ENCODE measurements at regions not wholly inside any gene's neighbourhood (a gene's known extent, or its start where the extent isn't known, plus 50 kb on each side); places are given as distances from the start of the nearest gene placed in this dataset.

DNA sequence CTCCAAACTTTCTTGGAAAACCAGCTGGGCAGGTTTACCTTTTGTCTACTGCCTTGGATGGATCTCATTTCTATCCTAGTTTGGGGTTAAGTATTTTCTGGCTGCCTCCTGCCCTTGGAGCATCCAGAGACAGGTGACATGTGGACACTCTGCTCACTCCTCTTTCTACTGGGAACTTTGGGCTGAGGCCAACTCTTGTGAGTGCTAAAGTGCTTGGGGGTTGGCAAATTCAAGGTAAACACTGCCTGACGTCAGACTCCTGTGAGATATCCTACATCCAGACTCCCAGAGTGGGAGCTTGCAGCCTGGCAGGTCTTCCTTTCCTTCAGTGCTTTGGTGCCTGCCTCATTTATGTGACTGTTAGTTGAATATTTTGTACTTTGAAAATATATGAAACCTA is 388.1 kb downstream of the KCNRG start:
- no peaks in the 10 kb centered on the region for H3K79me1 ChIP-seq (ENCODE audit: insufficient read depth, low read depth, low read length, poor library complexity, severe bottlenecking)
- DNase-seq: no peak
- no peak overlapping the region for H2BK5ac ChIP-seq (ENCODE audit: insufficient read length, low read length)
- peaks cover 6 to 11% of the 10 kb centered on the region in 2 experiments for H3K4me1 Mint-ChIP-seq
- no peak overlapping the region for H3K14ac ChIP-seq (ENCODE audit: insufficient read depth, low read length)
- no peak overlapping the region for H3K56ac ChIP-seq (ENCODE audit: insufficient read length, low read depth, low read length)
- no peaks in the 10 kb centered on the region for H3K79me2 ChIP-seq (ENCODE audit: insufficient read depth, low read length)
- H3K9me3 Mint-ChIP-seq: no peaks in the 10 kb centered on the region
- peaks cover 0 to 3% (median 0%) of the 10 kb centered on the region in 3 experiments; a peak in 1 of 7 replicates for H3K36me3 Mint-ChIP-seq (ENCODE audit: insufficient read depth in 1 of 3, low read depth in 3 of 3)
- H2BK15ac ChIP-seq (ENCODE audit: low read depth, low read length): no peak overlapping the region
- H3K27ac Mint-ChIP-seq: no peak overlapping the region
- no peaks in the 10 kb centered on the region for H3K23me2 ChIP-seq (ENCODE audit: insufficient read length, low read depth, low read length, poor library complexity, severe bottlenecking)
- no peak overlapping the region for H3K9ac ChIP-seq (ENCODE audit: extremely low read depth, insufficient read length, low read length)
- H4K5ac ChIP-seq (ENCODE audit: insufficient read length, low read depth, low read length): no peak overlapping the region
- no peak overlapping the region for H2AFZ ChIP-seq (ENCODE audit: low read length)
- H3K27ac ChIP-seq (ENCODE audit: insufficient read length, low read depth, low read length): no peak overlapping the region
- H3T11ph ChIP-seq (ENCODE audit: low read length): no peak overlapping the region
- no peak overlapping the region for H2BK12ac ChIP-seq (ENCODE audit: insufficient read length, low read depth, low read length)
- H3K4ac ChIP-seq (ENCODE audit: low read depth, low read length): no peak overlapping the region
- H3K9me3 ChIP-seq (ENCODE audit: control insufficient read depth, low read depth, low read length): no peaks in the 10 kb centered on the region
- no peak overlapping the region for H2BK120ac ChIP-seq (ENCODE audit: low read depth, low read length, poor library complexity, severe bottlenecking)
- no peak overlapping the region for H4K8ac ChIP-seq (replicated peaks; ENCODE audit: insufficient read length, low read depth, low read length)
- H2BK20ac ChIP-seq (ENCODE audit: low read depth, low read length, poor library complexity, severe bottlenecking): no peak overlapping the region
- no peak overlapping the region for H3K18ac ChIP-seq (ENCODE audit: insufficient read length, low read depth, low read length)
- no peaks in the 10 kb centered on the region for H3K4me1 ChIP-seq (ENCODE audit: insufficient read depth, low read length)
- no peaks in the 10 kb centered on the region for H4K20me1 ChIP-seq (ENCODE audit: control insufficient read depth, insufficient read depth, insufficient read length)
- H3K27me3 ChIP-seq (ENCODE audit: insufficient read depth, low read length): no peaks in the 10 kb centered on the region
- TF ChIP-seq CTCF (conservative IDR thresholded peaks at IDR 0.05): no peak
- no peak overlapping the region for H2AK5ac ChIP-seq (ENCODE audit: insufficient read length, low read length)
- WGBS (ENCODE audit: extremely low coverage, insufficient read length, low lambda C conversion rate): no CpG with 5 or more reads among the region's 1 CpG
- no peak overlapping the region for H3K4me2 ChIP-seq (ENCODE audit: insufficient read depth, insufficient read length, low read length)
- no peaks in the 10 kb centered on the region for H3K27me3 Mint-ChIP-seq (ENCODE audit: low read depth)
- H3K23ac ChIP-seq (ENCODE audit: insufficient read length, low read depth, low read length): no peak overlapping the region
- H3K4me3 Mint-ChIP-seq: no peak overlapping the region
- H4K91ac ChIP-seq (ENCODE audit: insufficient read length, low read depth, low read length): no peak overlapping the region

Measured in H9 (cell line).